ENCODE measurements at regions not wholly inside any gene's neighbourhood (a gene's known extent, or its start where the extent isn't known, plus 50 kb on each side); places are given as distances from the start of the nearest gene placed in this dataset.

- Histone ChIP-seq H3K4me3 (ENCODE audit: low read depth in 1 of 2, low read length in 2 of 2) (no peak overlapping the region), H3K27ac (ENCODE audit: low read length) (no peak overlapping the region), H3K36me3 (ENCODE audit: control insufficient read depth in 1 of 2, insufficient read depth in 2 of 2, low read length in 2 of 2) (no peaks in the 10 kb centered on the region), H3K9me3 (ENCODE audit: control insufficient read depth in 1 of 2, low read length in 2 of 2) (no peaks in the 10 kb centered on the region), H3K4me1 (ENCODE audit: control insufficient read depth in 1 of 2, insufficient read depth in 2 of 2, low read length in 2 of 2) (no peaks in the 10 kb centered on the region), H3K27me3 (ENCODE audit: low read depth, low read length) (no peaks in the 10 kb centered on the region)
Measured at GRCh38 chr3:95289295-95289694, 1226.4 kb downstream of the NSUN3 start.

GRCh38 chr3:95297581-95297980 lies 1234.7 kb downstream of the NSUN3 start:
- no peak overlapping the region for H3K27ac ChIP-seq (ENCODE audit: low read length)
- no peaks in the 10 kb centered on the region for H3K4me1 ChIP-seq (ENCODE audit: control insufficient read depth in 1 of 2, insufficient read depth in 2 of 2, low read length in 2 of 2)
- no peaks in the 10 kb centered on the region for H3K36me3 ChIP-seq (ENCODE audit: control insufficient read depth in 1 of 2, insufficient read depth in 2 of 2, low read length in 2 of 2)
- H3K9me3 ChIP-seq (ENCODE audit: control insufficient read depth in 1 of 2, low read length in 2 of 2) = no peaks in the 10 kb centered on the region
- H3K4me3 ChIP-seq (ENCODE audit: low read depth in 1 of 2, low read length in 2 of 2) = no peak overlapping the region
- H3K27me3 ChIP-seq (ENCODE audit: low read depth, low read length) = no peaks in the 10 kb centered on the region

- Histone ChIP-seq H3K9me3 (ENCODE audit: control insufficient read depth in 1 of 2, low read length in 2 of 2) (no peaks in the 10 kb centered on the region), H3K4me3 (ENCODE audit: low read depth in 1 of 2, low read length in 2 of 2) (no peak overlapping the region), H3K36me3 (ENCODE audit: control insufficient read depth in 1 of 2, insufficient read depth in 2 of 2, low read length in 2 of 2) (no peaks in the 10 kb centered on the region), H3K27ac (ENCODE audit: low read length) (no peak overlapping the region), H3K4me1 (ENCODE audit: control insufficient read depth in 1 of 2, insufficient read depth in 2 of 2, low read length in 2 of 2) (no peaks in the 10 kb centered on the region), H3K27me3 (ENCODE audit: low read depth, low read length) (no peaks in the 10 kb centered on the region)
Measured at GRCh38 chr3:95302044-95302443, 1239.2 kb downstream of the NSUN3 start.

- H3K9me3 ChIP-seq (ENCODE audit: control insufficient read depth in 1 of 2, low read length in 2 of 2) = peaks cover 0 to 4% of the 10 kb centered on the region in 2 donors
- H3K4me1 ChIP-seq (ENCODE audit: control insufficient read depth in 1 of 2, insufficient read depth in 2 of 2, low read length in 2 of 2) = peaks cover 0 to 2% of the 10 kb centered on the region in 2 donors
- no peak overlapping the region for H3K4me3 ChIP-seq (ENCODE audit: low read depth in 1 of 2, low read length in 2 of 2)
- H3K27ac ChIP-seq (ENCODE audit: low read length) = no peak overlapping the region
- no peaks in the 10 kb centered on the region for H3K36me3 ChIP-seq (ENCODE audit: control insufficient read depth in 1 of 2, insufficient read depth in 2 of 2, low read length in 2 of 2)
- no peaks in the 10 kb centered on the region for H3K27me3 ChIP-seq (ENCODE audit: low read depth, low read length)
Measured at GRCh38 chr3:95310560-95310959, 1247.7 kb downstream of the NSUN3 start.

GRCh38 chr3:95311272-95311671 lies 1248.4 kb downstream of the NSUN3 start:
- Histone ChIP-seq H3K9me3 (ENCODE audit: control insufficient read depth in 1 of 2, low read length in 2 of 2) (peaks cover 0 to 4% of the 10 kb centered on the region in 2 donors), H3K27ac (ENCODE audit: low read length) (no peak overlapping the region), H3K27me3 (ENCODE audit: low read depth, low read length) (no peaks in the 10 kb centered on the region), H3K4me3 (ENCODE audit: low read depth in 1 of 2, low read length in 2 of 2) (no peak overlapping the region), H3K36me3 (ENCODE audit: control insufficient read depth in 1 of 2, insufficient read depth in 2 of 2, low read length in 2 of 2) (no peaks in the 10 kb centered on the region), H3K4me1 (ENCODE audit: control insufficient read depth in 1 of 2, insufficient read depth in 2 of 2, low read length in 2 of 2) (peaks cover 0 to 2% of the 10 kb centered on the region in 2 donors)

- Histone ChIP-seq H3K36me3 (ENCODE audit: control insufficient read depth in 1 of 2, insufficient read depth in 2 of 2, low read length in 2 of 2) (no peaks in the 10 kb centered on the region), H3K27me3 (ENCODE audit: low read depth, low read length) (no peaks in the 10 kb centered on the region), H3K4me3 (ENCODE audit: low read depth in 1 of 2, low read length in 2 of 2) (no peak overlapping the region), H3K27ac (ENCODE audit: low read length) (no peak overlapping the region), H3K4me1 (ENCODE audit: control insufficient read depth in 1 of 2, insufficient read depth in 2 of 2, low read length in 2 of 2) (peaks cover 0 to 2% of the 10 kb centered on the region in 2 donors), H3K9me3 (ENCODE audit: control insufficient read depth in 1 of 2, low read length in 2 of 2) (peaks cover 0 to 6% of the 10 kb centered on the region in 2 donors)
Measured at GRCh38 chr3:95312650-95313049, 1249.8 kb downstream of the NSUN3 start.

GRCh38 chr3:95319921-95320494 lies 1257.1 kb downstream of the NSUN3 start:
- no peaks in the 10 kb centered on the region for H3K27me3 ChIP-seq (ENCODE audit: low read depth, low read length)
- H3K4me1 ChIP-seq (ENCODE audit: control insufficient read depth in 1 of 2, insufficient read depth in 2 of 2, low read length in 2 of 2) = no peaks in the 10 kb centered on the region
- H3K27ac ChIP-seq (ENCODE audit: low read length) = no peak overlapping the region
- peaks cover 0 to 2% of the 10 kb centered on the region in 2 donors for H3K9me3 ChIP-seq (ENCODE audit: control insufficient read depth in 1 of 2, low read length in 2 of 2)
- H3K4me3 ChIP-seq (ENCODE audit: low read depth in 1 of 2, low read length in 2 of 2) = no peak overlapping the region
- H3K36me3 ChIP-seq (ENCODE audit: control insufficient read depth in 1 of 2, insufficient read depth in 2 of 2, low read length in 2 of 2) = no peaks in the 10 kb centered on the region

- no peaks in the 10 kb centered on the region for H3K27me3 ChIP-seq (ENCODE audit: low read depth, low read length)
- H3K4me3 ChIP-seq (ENCODE audit: low read depth in 1 of 2, low read length in 2 of 2) = no peak overlapping the region
- H3K9me3 ChIP-seq (ENCODE audit: control insufficient read depth in 1 of 2, low read length in 2 of 2) = peaks cover 0 to 12% of the 10 kb centered on the region in 2 donors
Measured at GRCh38 chr3:95327478-95327877, 1264.6 kb downstream of the NSUN3 start.

GRCh38 chr3:95333826-95334225 lies 1271.0 kb downstream of the NSUN3 start:
- no peaks in the 10 kb centered on the region for H3K4me1 ChIP-seq (ENCODE audit: control insufficient read depth in 1 of 2, insufficient read depth in 2 of 2, low read length in 2 of 2)
- H3K27me3 ChIP-seq (ENCODE audit: low read depth, low read length) = no peaks in the 10 kb centered on the region
- no peak overlapping the region for H3K4me3 ChIP-seq (ENCODE audit: low read depth in 1 of 2, low read length in 2 of 2)
- H3K9me3 ChIP-seq (ENCODE audit: control insufficient read depth in 1 of 2, low read length in 2 of 2) = peaks cover 0 to 10% of the 10 kb centered on the region in 2 donors
- no peak overlapping the region for H3K27ac ChIP-seq (ENCODE audit: low read length)
- H3K36me3 ChIP-seq (ENCODE audit: control insufficient read depth in 1 of 2, insufficient read depth in 2 of 2, low read length in 2 of 2) = no peaks in the 10 kb centered on the region

More at GRCh38 chr3:95327478-95327877, 1264.6 kb downstream of the NSUN3 start:
- H3K27ac ChIP-seq (ENCODE audit: low read length) = no peak overlapping the region
- H3K36me3 ChIP-seq (ENCODE audit: control insufficient read depth in 1 of 2, insufficient read depth in 2 of 2, low read length in 2 of 2) = no peaks in the 10 kb centered on the region
- no peaks in the 10 kb centered on the region for H3K4me1 ChIP-seq (ENCODE audit: control insufficient read depth in 1 of 2, insufficient read depth in 2 of 2, low read length in 2 of 2)

- Histone ChIP-seq H3K9me3 (ENCODE audit: control insufficient read depth in 1 of 2, low read length in 2 of 2) (peaks cover 0 to 6% of the 10 kb centered on the region in 2 donors), H3K27me3 (ENCODE audit: low read depth, low read length) (no peaks in the 10 kb centered on the region), H3K4me1 (ENCODE audit: control insufficient read depth in 1 of 2, insufficient read depth in 2 of 2, low read length in 2 of 2) (no peaks in the 10 kb centered on the region), H3K27ac (ENCODE audit: low read length) (no peak overlapping the region), H3K36me3 (ENCODE audit: control insufficient read depth in 1 of 2, insufficient read depth in 2 of 2, low read length in 2 of 2) (no peaks in the 10 kb centered on the region), H3K4me3 (ENCODE audit: low read depth in 1 of 2, low read length in 2 of 2) (no peak overlapping the region)
Measured at GRCh38 chr3:95334461-95334860, 1271.6 kb downstream of the NSUN3 start.

GRCh38 chr3:95335517-95335916 lies 1272.7 kb downstream of the NSUN3 start:
- Histone ChIP-seq H3K9me3 (ENCODE audit: control insufficient read depth in 1 of 2, low read length in 2 of 2) (peaks cover 0 to 3% of the 10 kb centered on the region in 2 donors), H3K4me3 (ENCODE audit: low read depth in 1 of 2, low read length in 2 of 2) (no peak overlapping the region), H3K4me1 (ENCODE audit: control insufficient read depth in 1 of 2, insufficient read depth in 2 of 2, low read length in 2 of 2) (no peaks in the 10 kb centered on the region), H3K36me3 (ENCODE audit: control insufficient read depth in 1 of 2, insufficient read depth in 2 of 2, low read length in 2 of 2) (no peaks in the 10 kb centered on the region), H3K27me3 (ENCODE audit: low read depth, low read length) (no peaks in the 10 kb centered on the region), H3K27ac (ENCODE audit: low read length) (no peak overlapping the region)

GRCh38 chr3:95338446-95338845 lies 1275.6 kb downstream of the NSUN3 start:
- H3K4me1 ChIP-seq (ENCODE audit: control insufficient read depth in 1 of 2, insufficient read depth in 2 of 2, low read length in 2 of 2) = no peaks in the 10 kb centered on the region
- H3K27ac ChIP-seq (ENCODE audit: low read length) = no peak overlapping the region

More at GRCh38 chr3:95338446-95338845, 1275.6 kb downstream of the NSUN3 start:
- Histone ChIP-seq H3K27me3 (ENCODE audit: low read depth, low read length) (no peaks in the 10 kb centered on the region), H3K4me3 (ENCODE audit: low read depth in 1 of 2, low read length in 2 of 2) (no peak overlapping the region), H3K9me3 (ENCODE audit: control insufficient read depth in 1 of 2, low read length in 2 of 2) (peaks cover 0 to 3% of the 10 kb centered on the region in 2 donors), H3K36me3 (ENCODE audit: control insufficient read depth in 1 of 2, insufficient read depth in 2 of 2, low read length in 2 of 2) (no peaks in the 10 kb centered on the region)
